GM21723 (cell line): ENCODE measurements at regions not wholly inside any gene's neighbourhood (a gene's known extent, or its start where the extent isn't known, plus 50 kb on each side); places are given as distances from the start of the nearest gene placed in this dataset.

ENCODE experiments used
- ATAC-seq: cut with Tn5 transposase; IDR thresholded peaks from one replicate; pipeline ENCODE4 v1.9.1; 2021; ENCODE audit warnings: mild to moderate bottlenecking, moderate library complexity; ENCODE audit not compliant: unreplicated experiment

- ATAC-seq, result no peak
These were observed 223.6 kb upstream of the CELF2 start for GRCh38 chr10:10794046-10794445.

DNA sequence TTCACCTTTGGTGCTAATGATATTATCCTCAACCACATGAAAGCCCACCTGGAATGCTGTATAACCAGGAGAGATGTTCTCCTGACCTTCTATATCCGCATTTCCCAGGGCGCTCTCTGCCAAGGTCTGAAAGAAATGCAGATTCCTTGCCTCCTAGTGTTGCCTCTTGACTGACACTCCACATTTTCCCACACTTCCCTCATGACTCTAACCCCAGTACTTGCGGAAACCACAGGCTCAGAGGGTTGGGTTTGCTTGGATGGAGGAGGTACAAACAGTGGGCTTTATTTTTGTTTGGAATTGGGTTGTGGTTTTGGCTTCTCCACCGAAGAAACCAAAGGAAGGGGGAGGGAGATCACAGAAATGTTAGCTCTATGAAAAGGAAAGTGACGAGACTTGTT is 222.9 kb upstream of the CELF2 start:
- ATAC-seq, result no peak

GRCh38 chr10:10796061-10796773 is 221.5 kb upstream of the CELF2 start:
- ATAC-seq, result no peak

- no peak for ATAC-seq
These were observed 220.8 kb upstream of the CELF2 start for GRCh38 chr10:10796774-10797415.

DNA sequence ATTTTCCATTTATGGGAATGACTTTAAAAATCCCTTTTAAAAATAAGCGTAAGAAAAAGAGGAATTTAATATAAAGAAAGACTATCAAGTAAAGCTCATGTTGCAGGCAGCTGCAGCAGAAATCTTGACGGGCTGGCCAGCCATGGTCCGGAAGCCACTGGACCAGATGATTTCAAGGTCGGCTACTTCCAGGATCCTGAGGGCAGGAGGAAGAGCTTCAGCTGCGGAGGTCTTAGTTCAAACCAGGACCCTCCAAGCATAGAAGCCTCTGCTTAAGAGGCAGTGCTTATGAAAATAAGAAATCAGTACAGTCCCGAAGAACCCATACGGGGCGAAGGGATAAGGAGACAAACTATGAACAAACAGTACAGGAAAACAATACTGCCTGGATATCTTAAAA is 220.2 kb upstream of the CELF2 start:
- no peak for ATAC-seq

GRCh38 chr10:10798102-10798863 is 219.4 kb upstream of the CELF2 start:
- no peak for ATAC-seq

DNA sequence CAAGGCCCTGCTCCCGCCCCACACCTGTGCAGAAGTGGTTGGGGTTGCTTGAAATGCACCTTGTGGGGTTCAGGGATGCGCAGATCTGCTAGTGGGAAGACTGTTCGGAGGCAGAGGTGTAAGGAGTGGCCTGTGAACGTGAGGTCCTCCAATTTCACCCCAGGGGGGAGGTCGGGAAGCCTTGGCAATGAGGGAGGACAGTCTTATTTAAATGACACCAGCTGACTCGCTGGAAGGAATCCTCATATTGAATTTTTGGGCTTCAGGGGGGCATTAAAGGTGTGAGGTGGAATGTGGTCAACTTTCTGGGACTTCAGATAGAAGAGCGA is 218.8 kb upstream of the CELF2 start:
- no peak for ATAC-seq

- ATAC-seq, result no peak
These were observed 216.7 kb upstream of the CELF2 start for GRCh38 chr10:10800961-10801360.

- no peak for ATAC-seq
These were observed 214.4 kb upstream of the CELF2 start for GRCh38 chr10:10803278-10803677.

DNA sequence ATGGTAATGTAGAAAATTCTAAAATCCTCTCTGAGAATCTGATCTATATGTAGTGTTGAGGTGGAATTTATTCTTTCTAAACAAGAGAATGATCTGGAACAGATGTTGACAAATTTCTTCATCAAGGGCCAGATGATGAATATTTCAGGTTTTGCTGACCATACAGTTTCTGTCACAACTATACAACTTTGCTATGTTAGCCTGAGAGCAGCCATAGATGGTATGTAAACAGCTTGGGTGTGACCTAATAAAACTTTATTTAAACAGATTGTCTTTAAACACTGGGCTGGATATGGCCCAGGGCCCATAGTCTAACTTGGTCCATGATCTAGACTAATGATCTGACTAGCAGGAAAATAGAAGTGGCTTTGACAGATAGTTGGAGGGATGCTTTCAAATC is 213.6 kb upstream of the CELF2 start:
- ATAC-seq, result no peak

DNA sequence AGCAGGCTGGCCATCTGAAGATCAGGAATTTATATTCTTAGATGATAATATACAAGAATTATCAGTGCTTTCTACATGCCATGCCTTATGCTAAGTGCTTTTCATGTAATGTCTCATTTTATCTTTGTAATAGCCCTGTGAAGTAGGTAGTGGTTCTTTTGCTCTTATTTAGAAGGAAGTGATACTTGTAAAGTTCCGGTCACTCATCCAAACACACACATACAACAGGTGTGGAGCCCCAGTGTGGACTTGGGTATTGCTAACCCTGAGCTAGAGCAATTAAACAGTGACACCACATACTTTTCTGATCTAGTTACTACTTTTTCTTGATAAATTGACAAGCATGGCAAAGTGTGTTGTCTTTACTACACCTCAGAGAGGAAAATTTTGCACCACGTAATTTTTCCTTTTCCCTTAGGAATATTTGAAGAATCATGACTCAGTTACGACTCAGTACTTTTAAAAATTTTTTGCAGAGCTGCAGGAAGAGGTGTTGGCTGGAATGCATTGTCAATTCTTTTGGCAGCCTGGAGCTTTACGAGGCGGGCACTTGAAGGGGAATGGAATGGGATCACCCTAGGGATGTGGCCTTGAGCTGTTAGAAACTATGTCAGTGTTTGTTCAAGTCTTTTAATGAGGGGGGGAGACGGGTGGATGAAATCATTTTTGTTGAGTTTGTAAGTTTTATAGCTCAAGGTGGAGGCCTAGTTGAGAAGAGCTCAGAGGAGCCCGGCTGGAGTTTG is 212.5 kb upstream of the CELF2 start:
- ATAC-seq, result no peak

DNA sequence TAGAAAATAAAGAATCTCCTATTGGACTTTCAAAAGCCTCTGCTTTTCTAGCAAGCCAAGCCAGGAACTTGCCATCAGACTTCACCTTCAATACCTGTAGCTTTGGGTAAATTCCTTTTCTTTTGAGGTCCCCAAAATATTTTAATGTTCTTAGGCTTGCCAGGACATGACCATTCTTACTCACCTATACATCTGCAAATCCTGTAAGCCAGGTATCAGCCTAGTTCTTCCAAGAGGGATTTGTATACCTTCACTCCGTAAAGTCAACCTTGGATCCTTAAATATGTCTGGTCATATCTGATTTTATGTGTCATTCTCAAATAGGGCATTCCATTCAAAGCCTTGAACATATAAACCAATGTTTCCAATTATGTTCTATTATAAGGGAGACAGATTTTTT is 210.6 kb upstream of the CELF2 start:
- ATAC-seq, result no peak

- ATAC-seq, result no peak
These were observed 206.1 kb upstream of the CELF2 start for GRCh38 chr10:10811562-10811961.

GRCh38 chr10:10813656-10814055 is 204.0 kb upstream of the CELF2 start:
- no peak for ATAC-seq

DNA sequence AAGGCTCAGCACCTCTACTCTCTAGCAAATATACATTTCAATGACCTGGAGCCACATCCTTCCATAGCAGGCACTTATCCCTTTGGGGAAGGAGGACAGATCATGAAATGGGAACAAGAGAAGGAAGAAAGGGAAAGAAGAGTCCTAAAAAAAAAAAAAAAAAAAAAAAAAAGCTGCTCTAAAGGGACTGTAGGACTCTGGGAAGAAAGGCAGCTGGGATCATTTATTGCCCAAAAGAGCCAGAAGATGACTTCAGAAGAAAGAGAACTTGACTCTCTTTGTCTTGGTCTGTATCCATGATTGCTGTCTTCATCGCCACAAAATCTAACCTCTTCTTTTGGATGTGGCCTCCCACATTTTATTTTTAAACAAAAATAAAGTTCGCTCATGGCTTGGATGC is 203.6 kb upstream of the CELF2 start:
- ATAC-seq, result no peak

DNA sequence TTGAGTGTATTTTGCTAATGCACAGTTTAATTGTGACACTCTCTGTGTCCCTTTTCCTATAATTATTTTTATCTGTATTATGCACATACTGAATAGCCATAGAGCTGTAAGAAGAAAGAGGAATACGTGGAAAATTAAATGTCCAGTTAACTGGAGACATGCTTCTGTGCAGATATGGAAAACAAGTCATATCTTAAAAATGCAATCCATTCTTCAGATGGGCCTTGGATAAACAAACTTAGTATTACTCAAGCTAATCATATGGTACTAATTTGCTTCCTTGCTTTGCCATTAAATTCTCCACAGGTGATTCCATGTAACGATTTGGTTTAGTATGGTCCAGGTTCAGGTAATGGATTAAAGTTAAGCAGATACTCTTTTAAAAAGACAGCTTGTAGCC is 201.2 kb upstream of the CELF2 start:
- ATAC-seq, result no peak

DNA sequence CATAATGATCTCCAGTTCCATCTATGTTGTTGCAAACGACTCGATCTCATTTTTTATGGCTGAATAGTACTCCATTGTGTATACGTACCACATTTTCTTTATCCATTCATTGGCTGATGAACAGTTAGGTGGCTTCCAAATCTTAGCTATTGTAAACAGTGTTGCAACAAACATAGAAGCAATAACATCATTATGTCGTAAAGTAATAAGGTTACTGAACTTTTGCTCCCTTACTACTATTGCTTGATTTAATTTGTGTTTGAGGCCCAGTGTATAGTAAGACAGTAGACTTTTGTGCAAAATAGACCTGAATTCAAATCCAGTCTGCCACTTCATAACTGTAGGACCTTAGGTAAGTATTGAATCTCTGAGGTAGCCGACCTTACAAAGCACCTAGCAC is 200.1 kb upstream of the CELF2 start:
- no peak for ATAC-seq

GRCh38 chr10:10818082-10818481 is 199.6 kb upstream of the CELF2 start:
- ATAC-seq, result no peak

DNA sequence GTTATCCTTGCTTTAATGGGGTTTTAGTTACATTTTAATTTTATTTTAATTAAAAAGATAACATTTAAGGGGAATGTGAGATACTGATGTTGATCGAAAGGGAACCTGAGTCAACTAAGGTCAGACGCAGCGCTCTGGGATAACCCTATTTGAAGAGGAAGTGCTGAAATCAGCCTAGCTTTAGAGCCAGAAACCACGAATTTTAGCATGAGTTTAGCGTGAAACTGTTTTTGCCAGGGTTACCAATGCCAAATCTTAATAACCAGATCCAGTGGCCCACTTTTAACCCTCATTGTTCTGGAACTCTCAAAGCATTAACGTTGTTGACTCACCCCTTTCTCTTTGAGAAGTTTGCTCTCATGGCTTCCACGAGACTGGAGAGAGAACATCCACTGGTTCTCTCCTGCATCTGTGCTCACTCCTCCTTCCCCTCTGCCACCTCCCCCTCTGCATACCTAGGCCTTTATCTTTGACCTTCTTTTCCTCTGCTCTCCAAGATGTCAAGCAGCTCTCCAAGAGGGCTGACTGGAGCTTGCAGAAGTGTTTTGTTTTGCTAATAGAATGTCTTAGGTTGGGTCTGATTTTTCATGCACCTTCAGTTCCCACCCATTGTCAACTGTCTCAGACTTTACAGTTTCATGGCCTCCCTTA is 198.3 kb upstream of the CELF2 start:
- ATAC-seq, result no peak

DNA sequence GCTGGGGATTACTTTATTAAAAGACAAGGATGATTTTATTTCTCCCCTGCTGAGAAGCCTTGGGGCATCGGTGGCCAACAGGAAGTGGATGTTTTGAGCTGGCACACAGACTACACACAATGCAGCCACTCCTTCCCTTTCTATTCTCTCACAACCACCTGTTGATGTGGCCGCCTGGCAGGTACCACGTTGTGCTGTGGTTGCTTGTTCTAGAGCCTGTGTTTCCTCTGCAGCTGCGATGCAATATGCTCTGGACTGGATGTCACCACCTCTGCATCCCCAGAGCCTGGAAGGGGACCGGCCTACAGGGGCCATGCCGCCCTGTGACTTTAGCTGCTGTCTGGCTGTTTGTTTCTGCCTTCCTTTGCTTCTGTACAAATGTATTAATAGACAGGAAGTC is 195.7 kb upstream of the CELF2 start:
- ATAC-seq, result no peak

DNA sequence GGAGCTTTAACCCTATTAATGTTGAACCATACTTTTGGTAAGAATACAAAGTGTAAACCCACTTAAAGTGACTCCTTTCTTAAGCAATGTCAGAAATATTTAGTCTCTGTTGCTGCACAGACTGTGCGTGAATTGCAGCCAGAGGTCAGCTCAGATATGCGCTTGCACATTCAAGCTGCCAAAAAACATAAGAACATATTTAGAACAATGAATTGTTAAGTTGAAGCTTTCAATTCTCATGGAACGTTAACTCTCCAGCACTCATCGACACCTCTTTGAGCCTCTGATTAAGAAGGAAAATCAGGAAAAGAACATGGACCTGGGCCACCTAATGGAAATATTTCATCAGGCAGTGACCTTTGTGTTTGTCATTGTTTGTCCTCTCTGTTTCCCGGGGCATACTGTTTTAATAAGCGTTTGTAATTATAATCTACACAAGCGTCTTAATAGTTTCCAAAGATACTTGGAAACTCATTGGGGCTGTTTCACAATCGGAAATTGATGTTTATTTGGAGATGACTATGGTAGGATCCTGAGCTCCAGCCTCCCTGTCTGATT is 193.0 kb upstream of the CELF2 start:
- no peak for ATAC-seq
